NCI-H2171 treated with DMSO at 0.1 percent for 48 hours (cell line): ENCODE measurements at regions not wholly inside any gene's neighbourhood (a gene's known extent, or its start where the extent isn't known, plus 50 kb on each side); places are given as distances from the start of the nearest gene placed in this dataset.

Experiments used
- DNase-seq: peaks from one replicate; lab custom pipeline; 2025; lab: John Stamatoyannopoulos, UW

DNA sequence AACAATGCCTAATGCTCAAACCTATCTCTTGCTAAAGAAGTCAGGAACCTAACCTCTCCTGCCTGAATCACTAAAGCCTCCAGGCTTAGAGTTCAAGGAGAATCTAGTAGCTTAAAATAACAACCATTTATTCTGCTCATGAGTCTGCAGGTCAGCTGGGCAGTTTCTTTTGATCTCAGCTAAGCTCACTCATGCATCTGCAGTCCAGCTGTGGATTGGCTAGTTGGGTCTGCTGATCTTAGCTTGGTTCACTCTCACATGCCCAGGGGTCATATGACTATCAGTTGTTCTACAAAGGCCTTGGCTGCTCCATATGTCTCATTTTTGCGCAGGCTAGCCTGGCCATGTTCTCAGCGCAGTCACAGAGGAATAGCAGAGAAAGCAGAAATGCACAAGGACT is 109.2 kb upstream of the STT3B start:
- no peak for DNase-seq

DNA sequence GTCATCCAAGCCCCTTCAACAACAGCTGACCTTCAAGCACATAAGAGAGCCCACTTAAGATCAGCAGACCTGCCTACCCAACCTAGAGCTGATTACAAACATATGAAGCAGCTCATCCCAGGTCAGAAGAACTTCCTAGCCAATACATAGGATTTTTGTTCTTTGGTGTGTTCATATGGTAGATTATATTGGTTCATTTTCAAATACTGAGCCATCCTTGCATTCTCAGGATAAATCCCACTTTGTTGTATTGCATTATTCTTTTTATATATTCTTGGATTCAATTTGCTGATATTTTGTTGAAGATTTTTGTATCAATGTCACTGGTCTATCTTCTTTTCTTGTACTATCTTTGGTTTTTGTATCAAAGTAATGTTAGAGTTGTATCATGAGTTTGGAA is 107.3 kb upstream of the STT3B start:
- no peak for DNase-seq

DNA sequence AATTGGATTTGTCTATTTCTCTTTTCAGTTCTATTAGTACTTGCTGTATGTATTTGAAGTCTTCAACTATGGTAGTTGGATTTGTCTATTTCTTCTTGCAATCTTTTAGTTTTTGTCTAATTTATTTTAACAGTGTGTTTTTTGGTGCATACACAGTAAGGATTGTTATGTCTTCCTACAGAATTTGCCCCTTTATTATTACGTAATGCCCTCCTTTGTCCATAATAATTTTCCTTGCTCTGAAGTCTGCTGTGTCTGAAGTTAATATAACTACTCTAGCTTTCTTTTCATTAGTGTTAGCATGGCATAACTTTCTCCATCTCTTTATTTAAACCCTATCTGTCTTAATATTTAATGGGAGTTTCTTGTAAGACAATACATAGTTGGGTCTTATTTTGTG is 105.1 kb upstream of the STT3B start:
- DNase-seq, result no peak

DNA sequence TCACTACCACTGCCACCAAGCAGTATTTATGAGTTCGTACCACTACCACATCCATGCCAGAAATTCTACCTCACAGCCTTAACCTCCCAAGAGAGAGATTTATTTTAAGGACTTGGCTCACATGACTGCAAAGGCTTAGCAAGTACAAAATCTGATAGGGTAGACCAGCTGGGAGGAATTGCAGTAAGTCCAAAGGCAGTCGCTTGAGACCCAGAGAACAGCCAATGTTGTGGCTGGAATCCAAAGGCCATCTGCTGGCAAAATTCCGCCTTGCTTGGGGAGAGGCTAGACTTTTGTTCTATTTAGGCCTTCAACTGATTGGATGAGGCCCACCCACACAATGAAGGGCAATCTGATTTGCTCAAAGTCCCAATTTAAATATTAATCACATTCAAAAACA is 101.4 kb upstream of the STT3B start:
- peak; percentile 42 for DNase-seq

DNA sequence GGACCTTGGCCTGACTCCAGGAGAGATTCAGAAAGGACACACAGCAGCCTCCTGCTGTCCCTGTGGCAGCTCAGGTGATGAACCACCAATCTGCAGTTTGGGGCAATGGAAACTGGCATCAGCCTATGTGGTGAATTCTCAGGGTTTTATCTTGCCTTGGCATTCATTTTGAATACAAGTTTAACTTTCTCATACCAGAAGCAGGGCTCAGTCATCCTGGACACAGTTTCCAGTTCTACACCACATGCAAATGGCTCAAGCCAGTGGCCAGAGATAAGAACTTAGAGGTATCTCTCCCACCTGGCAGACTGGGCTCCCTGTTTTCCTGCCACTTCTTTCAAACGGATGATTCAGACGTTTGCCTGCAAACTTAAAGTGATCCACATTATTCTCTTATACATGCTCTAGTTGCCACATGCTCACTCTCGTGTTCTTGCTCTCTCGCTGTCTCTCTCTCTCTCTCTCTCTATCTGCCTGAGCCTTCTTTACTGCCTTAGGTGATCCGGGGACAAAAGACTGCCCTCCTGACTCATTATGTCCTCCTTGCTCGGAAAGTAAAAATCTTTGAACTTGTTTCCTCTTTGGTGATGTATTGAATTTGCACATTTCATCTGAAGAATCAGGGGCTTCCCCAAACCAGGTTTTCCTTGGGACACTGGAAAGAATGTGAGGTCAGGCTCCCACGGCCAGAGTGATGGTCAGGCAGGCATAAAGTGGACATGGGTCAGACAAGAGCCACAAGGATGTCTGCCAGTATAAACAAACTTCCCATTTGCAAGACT is 99.6 kb upstream of the STT3B start:
- no peak for DNase-seq

DNA sequence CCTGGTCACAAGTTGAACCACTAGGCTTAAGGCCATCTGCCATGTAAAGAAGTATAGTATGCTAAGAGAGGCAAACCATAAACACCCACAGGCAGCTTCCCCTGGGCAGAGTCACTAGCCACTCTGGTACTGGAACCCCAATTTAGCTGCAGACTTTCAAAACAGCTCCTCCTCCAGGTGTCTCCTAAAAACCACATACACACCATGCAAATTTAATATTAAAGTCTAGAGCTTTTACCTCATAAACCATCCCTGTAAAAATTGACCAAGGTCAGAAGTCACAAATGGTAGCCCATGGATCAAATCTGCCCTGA is 99.1 kb upstream of the STT3B start:
- no peak for DNase-seq

DNA sequence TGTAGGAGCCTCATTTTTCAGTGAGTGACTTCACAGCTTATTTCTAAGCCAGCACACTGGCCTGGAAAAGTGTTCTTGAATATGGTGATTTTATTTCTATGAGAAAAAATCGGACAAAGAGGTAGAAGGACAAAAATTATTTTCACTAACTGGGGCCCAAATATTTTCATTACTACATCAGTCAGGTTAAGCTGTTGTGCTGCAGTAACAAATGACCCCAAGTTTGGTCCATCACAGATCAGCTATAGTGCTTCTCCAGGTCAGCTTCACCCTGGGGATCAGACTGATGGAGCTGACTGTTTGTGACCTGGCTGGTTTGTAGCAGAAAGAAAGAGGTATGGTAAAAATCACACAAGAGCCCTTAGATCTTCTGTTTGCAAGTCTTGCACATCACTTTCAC is 97.9 kb upstream of the STT3B start:
- no peak for DNase-seq

DNA sequence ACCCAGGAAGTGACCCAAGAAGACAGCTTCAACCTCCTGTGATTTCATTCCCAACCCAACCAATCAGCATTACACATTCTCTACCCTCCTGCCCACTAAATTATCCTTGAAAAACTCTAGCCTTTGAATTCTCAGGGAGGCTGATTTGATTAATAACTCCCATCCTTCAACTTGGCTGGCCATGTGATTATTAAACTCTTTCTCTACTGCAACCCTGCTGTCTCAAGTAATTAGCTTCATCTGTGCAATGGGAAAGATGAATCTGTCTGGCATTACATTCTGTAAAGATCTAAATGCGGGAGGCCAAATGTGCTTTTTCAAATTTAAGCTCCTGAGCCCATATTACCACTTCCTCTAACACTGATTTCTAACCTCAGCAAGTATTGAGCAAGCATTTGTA is 95.9 kb upstream of the STT3B start:
- no peak for DNase-seq

DNA sequence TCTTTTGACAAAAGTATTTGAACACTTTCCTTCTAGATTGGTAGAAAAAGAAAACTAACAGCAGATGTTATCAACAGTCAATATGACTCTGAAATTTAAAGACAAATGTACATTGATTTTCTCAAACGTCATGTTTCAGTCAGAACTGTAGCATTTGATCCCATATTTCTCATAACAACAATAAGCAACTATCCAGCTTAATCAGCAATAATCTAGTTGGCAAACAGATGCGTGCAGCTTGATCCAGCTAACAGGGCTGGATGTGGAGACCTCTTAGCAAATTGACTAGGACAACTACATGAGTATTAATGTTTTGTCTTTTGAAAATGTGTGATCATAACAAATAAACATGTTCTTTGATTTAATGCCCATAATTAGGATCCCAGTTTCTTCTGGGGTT is 94.0 kb upstream of the STT3B start:
- no peak for DNase-seq

DNA sequence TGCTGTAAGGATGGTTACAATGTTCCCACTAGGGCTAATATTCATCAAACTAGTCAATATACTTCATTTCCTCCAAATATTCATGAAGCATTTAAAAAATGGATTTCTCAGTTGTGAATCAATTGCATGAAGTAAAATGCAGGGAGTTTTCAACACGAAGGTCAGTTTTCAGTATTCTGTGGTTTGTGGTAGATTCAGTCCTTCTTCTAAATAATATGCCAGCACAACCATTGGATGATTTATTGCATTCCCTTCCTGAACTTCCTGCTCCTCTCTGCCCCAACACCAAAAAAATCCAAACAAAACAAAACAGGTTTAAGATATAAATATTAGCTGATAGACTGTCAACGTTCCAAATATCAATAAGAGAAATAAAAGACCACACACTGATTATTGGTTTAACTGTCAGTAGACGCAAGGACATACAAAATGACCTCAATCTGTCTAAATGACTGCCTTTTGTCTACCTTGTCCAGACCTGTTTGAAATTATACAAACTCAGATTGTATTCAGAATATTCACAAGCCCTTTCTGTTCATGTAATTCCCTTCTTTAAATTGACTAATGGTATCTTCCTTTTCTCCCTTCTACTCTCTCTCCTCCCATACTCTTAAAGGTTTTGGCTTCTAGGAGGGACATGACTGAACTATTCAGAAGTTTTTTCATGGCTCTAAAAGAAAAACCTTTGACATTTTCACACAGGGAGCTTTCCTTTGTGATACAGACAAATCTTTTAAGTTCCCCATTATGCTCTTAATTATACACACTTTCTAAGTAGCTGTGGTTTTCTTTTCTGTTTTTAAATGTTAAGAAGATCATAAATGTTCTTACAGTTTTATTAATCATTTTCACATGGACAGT is 92.6 kb upstream of the STT3B start:
- DNase-seq, result no peak

DNA sequence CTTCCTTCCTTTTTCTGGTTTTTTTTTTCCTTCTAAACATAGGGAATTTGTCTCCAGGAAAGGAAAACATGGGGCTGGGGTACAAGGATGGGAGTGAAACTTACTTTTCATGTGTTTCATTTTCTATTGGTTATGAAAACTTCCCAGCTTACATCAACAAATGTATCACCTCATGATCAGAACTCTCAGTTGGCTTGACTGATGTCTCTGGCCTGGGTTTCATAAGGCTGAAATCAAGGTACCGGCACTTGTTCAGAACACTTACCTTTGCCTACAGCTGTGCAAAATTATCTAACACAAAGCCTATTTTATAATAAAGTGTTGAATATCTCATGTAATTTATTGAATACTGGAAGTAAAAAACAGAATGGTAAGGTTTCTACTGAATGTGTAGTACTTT is 91.8 kb upstream of the STT3B start:
- DNase-seq, result no peak

DNA sequence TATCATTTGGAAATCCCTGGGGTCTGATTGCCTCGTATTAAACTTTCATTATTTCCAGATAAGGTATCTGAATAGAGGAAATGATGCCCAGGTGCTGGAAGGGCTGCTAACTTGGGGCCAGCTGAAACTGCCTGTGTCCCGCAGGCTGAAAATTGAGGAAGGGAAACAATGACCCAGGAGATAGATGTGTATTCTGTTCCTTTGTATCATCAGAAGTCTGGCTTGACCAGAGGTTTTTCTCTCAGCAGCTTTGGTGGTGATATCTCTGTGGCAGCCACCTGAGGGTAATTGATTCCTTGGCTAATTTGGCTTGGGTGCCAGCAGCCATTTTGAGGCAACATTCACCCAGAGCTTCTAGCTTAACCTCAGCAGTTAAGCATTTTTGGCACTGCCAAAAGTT is 90.0 kb upstream of the STT3B start:
- DNase-seq, result no peak

DNA sequence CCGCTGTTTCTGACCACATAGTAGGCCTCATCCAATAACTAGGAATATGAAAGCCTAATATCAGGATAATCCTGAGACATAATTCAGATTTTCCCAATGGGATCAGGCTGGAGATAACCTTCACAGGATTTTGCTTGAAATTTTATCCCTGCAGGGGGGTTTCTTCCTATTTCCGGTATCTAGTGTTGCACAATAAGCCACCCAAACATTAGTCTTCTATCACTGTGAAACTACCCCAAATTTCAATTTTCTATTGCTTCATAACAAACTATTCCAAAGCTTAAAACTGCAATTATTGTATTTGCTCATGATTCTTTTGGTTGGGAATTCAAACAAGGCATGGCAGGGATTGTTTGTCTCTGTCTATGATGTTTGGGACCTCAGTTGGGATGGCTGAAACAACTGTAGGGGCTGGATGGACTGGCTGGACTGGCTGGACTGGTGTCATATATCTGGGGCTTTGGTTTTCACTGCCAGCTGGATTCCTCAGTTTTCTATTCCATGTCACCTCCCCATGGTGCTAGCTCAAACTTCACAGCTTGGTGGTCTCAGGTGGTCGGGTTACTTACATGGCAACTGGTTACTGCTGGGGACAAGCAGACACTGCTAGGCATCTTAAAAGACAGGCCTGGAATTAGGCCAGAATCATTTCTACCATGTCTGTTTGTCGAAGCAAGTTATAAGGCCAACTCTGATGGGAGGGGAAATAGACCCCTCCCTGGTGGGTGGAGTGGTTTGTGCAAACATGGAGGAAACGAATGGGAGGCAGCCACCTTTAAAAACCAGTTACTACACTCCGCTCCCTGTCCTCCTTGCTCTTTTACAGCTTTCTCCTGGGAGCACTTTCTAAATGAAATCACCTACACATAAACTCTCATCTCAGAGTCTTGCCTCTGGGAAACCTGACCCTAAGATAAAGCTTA is 88.2 kb upstream of the STT3B start:
- DNase-seq, result no peak

DNA sequence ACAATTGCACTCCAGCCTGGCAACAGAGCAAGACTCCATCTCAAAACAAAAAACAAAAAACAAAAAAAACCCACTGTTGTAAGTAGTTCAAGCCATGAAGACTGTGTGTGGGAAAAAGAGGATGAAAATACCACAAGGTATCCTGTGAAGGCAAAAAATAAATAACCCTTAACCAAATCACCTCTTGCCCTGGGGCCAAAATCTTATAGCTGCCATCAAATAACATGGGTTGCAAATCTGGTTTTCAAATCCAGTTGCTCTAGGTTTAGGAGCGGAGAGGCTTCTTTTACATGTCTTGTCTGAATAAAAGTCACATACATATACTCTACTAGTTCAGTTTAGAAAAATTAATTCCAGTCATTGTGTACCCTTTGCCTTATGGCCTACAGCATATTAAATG is 87.0 kb upstream of the STT3B start:
- DNase-seq, result no peak

DNA sequence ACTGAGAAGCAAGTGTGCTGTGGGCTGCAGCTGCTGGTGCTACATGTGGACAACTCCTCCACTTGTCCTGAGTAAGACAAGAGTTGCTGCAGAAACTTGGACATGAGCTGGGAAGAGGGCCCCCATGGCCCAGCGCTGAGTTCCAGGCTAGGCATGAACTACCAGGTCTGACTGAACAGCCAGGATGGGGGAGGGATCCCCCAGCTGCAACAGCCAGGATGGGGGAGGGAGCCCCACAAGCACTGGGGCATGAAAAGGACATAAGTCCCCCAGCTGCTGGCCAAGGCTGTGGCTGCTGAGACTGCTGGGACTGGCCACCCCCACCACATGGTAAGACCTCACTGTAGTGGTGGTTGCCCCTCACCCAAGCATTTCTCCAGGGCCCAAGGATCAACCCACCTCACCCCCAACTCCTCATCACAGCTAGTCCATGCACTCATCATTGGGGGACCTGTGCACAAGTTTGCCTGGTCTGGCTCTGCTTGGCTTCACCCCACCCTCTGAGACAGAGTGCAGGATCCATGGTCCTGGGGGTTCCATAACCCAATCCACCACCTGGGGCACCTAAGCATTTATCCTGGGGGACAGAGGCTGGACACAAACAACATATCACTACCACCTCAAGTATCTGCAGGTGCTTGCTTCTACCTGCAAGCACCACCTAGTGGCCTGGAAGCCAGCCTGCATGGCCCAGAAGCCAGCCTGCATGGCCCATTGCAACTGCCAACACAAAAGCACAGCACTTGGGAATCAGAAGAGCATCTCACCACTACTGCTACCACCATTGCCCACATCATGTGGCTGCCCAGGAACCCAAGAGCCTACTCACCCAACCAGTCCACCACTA is 84.5 kb upstream of the STT3B start:
- no peak for DNase-seq

DNA sequence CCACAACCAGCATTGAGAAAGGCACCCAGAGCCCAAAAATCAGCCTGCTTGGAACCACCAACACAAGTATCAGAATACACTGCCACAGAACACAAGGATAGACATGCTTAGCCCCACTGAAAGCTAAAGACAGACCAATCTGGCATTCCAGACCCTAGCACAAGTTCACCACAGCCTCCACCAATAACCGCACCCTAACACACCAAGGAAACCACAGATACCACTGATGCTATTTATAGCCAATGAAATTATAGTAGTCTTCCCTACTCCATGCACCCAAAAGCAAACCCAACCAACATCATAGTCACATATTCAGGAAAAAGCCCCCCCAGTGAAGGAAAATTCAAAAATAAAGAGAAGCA is 83.9 kb upstream of the STT3B start:
- no peak for DNase-seq

DNA sequence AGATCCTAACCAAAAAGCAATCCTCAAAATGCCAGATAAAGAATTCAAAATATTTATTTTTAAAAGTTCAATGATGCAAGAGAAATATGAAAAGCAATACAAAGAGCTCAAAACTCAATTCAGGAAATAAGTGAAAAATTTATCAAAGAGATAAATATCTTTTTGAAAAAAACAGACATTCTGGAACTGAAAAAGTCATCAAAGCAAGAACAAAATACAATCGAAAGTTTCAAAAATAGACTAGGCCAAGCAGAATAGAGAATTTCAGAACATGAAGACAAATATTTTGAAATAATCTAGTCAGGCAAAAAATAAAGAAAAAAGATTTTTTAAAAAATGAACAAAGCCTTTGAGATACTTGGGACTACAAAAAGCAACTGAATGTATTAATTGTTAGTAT is 83.4 kb upstream of the STT3B start:
- no peak for DNase-seq

DNA sequence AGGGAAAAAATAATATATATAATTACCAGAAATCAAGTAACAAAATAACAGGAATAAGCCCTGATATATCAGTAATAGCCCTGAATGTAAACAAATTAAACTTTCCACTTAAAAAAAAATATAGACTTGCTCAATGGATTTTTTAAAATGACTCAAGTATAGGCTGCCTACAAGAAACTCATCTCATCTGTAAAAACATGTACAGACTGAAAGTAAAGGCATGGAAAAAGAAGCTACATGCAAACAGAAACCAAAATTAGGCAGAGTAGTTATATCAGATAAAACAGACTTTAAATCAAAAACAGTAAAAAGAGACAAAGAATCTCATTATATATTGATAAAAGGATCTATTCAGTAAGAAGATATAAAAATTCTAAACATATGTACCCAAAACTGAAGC is 82.4 kb upstream of the STT3B start:
- DNase-seq, result peak; percentile 47

DNA sequence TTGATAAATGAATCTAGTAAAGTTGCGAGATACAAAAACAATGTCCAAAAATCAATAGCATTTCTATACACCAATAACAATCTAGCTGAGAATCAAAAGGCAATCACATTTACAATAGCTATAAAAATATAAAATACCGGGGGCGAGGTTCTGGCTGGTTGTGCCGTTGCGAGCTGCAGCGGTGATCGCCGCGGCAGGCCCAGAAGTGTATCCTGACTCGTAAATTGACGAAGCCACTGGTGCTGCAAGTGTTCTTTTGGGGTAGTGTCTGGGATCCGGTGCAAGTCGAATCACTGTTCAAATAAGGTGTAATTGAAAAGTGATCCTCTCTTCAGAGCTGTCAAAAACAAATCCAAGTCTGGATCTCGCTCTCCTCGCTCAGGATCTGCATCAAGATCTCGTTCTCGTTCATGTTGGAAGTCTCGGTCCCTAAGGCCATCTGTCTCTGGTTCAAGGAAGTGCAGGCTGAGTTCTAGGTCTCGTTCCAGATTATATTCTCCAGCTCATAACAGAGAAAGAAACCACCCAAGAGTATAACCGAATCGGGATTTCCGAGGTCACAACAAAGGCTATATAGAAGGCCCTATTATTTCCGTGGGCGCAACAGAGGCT is 80.1 kb upstream of the STT3B start:
- no peak for DNase-seq

DNA sequence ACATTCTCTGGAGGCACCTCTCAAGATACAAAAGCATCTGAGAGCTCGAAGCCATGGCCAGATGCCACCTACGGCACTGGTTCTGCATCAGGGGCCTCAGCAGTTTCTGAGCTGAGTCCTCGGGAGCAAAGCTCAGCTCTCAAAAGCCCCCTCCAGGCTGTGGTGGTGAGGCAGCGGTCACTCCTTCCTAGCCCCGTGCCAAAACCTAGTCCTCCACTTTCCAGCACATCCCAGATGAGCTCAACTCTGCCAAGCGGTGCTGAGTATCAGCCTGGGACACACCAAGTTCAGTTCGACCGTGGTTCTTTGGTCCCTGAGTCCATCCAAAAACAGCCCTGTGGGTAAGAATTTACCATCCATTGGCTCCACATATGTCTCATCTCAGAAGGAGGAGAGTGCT is 79.3 kb upstream of the STT3B start:
- no peak for DNase-seq

DNA sequence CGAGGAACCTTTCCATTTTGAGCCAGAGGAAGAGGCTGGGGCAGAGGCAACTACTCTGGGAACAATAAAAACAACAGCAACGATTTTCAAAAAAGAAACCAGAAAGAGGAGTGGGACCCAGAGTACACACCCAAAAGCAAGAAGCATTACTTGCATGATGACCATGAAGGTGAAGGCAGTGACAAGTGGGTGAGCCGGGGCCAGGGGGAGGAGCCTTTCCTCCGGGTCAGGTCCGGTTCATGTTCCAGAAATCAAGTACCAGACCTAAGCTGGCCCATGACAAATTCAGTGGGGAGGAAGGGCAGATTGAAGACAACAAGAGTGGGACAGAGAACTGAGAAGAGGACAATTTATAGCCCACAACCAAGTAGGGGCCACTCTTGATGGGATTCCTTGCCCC is 77.2 kb upstream of the STT3B start:
- no peak for DNase-seq
